Stimulated activated naive CD4-positive, alpha-beta T cell treated with Interleukin-2 at 50 U/mL for 16 hours (primary cell): ENCODE measurements at regions not wholly inside any gene's neighbourhood (a gene's known extent, or its start where the extent isn't known, plus 50 kb on each side); places are given as distances from the start of the nearest gene placed in this dataset.

Experiments used
- DNase-seq: peaks from one replicate; lab custom pipeline; 2025; lab: John Stamatoyannopoulos, UW

GRCh38 chr9:78806492-78807160, 509.7 kb downstream of the PSAT1 start:
- no peak for DNase-seq

- DNase-seq = no peak
Observed at GRCh38 chr9:78807286-78807685, 510.4 kb downstream of the PSAT1 start.

- DNase-seq = no peak
Observed at GRCh38 chr9:78808048-78808447, 511.1 kb downstream of the PSAT1 start.

- DNase-seq = no peak
Observed at GRCh38 chr9:78811622-78812276, 514.8 kb downstream of the PSAT1 start.

- no peak for DNase-seq
Observed at GRCh38 chr9:78812665-78813064, 515.7 kb downstream of the PSAT1 start.

GRCh38 chr9:78813602-78814180, 516.8 kb downstream of the PSAT1 start:
- DNase-seq = no peak

- no peak for DNase-seq
Observed at GRCh38 chr9:78821126-78821822, 524.3 kb downstream of the PSAT1 start.

- no peak for DNase-seq
Observed at GRCh38 chr9:78826527-78826926, 529.6 kb downstream of the PSAT1 start.

- DNase-seq = no peak
Observed at GRCh38 chr9:78828521-78828920, 531.6 kb downstream of the PSAT1 start.

GRCh38 chr9:78830301-78830700, 533.4 kb downstream of the PSAT1 start:
- no peak for DNase-seq

GRCh38 chr9:78831726-78832125, 534.8 kb downstream of the PSAT1 start:
- DNase-seq = no peak

- DNase-seq = no peak
Observed at GRCh38 chr9:78835928-78836450, 539.1 kb downstream of the PSAT1 start.

GRCh38 chr9:78839252-78839651, 542.3 kb downstream of the PSAT1 start:
- DNase-seq = no peak

GRCh38 chr9:78848061-78848460, 551.1 kb downstream of the PSAT1 start:
- no peak for DNase-seq

- DNase-seq = no peak
Observed at GRCh38 chr9:78856144-78856543, 559.2 kb downstream of the PSAT1 start.

- no peak for DNase-seq
Observed at GRCh38 chr9:78856781-78857180, 559.9 kb downstream of the PSAT1 start.

- no peak for DNase-seq
Observed at GRCh38 chr9:78857373-78858225, 560.7 kb downstream of the PSAT1 start.

GRCh38 chr9:78858266-78858665, 561.3 kb downstream of the PSAT1 start:
- DNase-seq = no peak

- no peak for DNase-seq
Observed at GRCh38 chr9:78860801-78861475, 564.0 kb downstream of the PSAT1 start.

- no peak for DNase-seq
Observed at GRCh38 chr9:78863531-78863930, 566.6 kb downstream of the PSAT1 start.

GRCh38 chr9:78865737-78866136, 568.8 kb downstream of the PSAT1 start:
- no peak for DNase-seq
